ENCODE measurements at regions not wholly inside any gene's neighbourhood (a gene's known extent, or its start where the extent isn't known, plus 50 kb on each side); places are given as distances from the start of the nearest gene placed in this dataset.

DNA sequence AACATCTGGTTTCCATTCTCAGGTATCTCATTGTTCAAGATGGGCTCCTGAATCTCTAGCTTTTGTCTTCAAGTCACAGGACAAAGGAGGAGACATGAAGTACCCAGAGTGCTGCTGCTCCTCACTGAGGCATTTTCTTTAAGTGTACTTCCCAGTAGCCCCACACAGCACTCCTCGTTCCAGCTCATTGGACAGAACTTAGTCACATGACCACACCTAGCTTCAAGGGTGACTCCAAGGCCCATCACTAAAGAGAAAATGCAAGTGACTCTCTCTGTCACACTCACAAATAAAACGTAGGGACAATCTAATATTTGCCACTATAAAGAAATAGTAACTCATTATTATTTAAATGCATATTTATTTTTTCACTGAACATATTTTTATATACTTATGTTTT lies 58.3 kb upstream of the NEUROD6 start:
- intact Hi-C loops (cut with DNase I), result no loop called here
- no peak for DNase-seq (ENCODE audit: extremely low spot score in 2 of 2)

DNA sequence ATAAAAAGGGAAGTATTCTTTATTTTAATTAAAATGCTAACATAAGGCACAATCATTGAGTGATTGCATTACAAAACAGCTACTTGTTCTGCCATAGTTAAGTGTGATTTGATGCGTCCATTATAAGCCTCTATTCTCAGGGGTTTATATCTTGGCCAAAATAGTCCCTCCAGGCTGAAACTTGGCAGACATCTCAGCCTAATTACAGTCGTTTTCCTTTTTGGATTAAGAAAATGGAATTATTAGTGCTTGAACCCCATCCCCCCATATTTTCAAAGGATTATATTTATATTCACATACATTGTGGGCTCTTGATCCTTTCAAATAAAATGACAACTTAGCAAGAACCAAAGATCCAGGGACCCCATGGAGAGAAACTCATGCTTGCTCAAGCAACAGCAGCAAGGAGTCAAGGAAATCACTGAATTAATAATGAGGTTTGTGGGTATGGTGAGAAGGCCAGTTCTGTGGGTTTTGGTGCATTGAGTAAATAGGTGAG lies 66.7 kb upstream of the NEUROD6 start:
- H3K27ac ChIP-seq, result no peak overlapping the region
- no peak for DNase-seq (ENCODE audit: extremely low spot score in 2 of 2)
- intact Hi-C loops (cut with DNase I), result no loop called here
- TF ChIP-seq POLR2A (IDR thresholded peaks at IDR 0.05) (no peak), POLR2AphosphoS5 (IDR thresholded peaks at IDR 0.05; ENCODE audit: insufficient read depth in 1 of 2, low read depth in 1 of 2) (no peak)
- TF ChIP-seq, protein P1, sequence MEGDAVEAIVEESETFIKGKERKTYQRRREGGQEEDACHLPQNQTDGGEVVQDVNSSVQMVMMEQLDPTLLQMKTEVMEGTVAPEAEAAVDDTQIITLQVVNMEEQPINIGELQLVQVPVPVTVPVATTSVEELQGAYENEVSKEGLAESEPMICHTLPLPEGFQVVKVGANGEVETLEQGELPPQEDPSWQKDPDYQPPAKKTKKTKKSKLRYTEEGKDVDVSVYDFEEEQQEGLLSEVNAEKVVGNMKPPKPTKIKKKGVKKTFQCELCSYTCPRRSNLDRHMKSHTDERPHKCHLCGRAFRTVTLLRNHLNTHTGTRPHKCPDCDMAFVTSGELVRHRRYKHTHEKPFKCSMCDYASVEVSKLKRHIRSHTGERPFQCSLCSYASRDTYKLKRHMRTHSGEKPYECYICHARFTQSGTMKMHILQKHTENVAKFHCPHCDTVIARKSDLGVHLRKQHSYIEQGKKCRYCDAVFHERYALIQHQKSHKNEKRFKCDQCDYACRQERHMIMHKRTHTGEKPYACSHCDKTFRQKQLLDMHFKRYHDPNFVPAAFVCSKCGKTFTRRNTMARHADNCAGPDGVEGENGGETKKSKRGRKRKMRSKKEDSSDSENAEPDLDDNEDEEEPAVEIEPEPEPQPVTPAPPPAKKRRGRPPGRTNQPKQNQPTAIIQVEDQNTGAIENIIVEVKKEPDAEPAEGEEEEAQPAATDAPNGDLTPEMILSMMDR (IDR thresholded peaks at IDR 0.05), result no peak
- no peaks in the 10 kb centered on the region for H3K36me3 ChIP-seq
- no peaks in the 10 kb centered on the region for H3K27me3 ChIP-seq
- H3K9me3 ChIP-seq, result no peaks in the 10 kb centered on the region
- H3K4me3 ChIP-seq, result no peak overlapping the region
- no peaks in the 10 kb centered on the region for H3K4me1 ChIP-seq

More for the DNA sequence above, 58.3 kb upstream of the NEUROD6 start:
- Histone ChIP-seq H3K4me3 (no peak overlapping the region), H3K27ac (no peak overlapping the region), H3K9me3 (no peaks in the 10 kb centered on the region), H3K4me1 (no peaks in the 10 kb centered on the region), H3K27me3 (no peaks in the 10 kb centered on the region), H3K36me3 (no peaks in the 10 kb centered on the region)
- TF ChIP-seq, protein P1 (IDR thresholded peaks at IDR 0.05), result no peak
- no peak for TF ChIP-seq POLR2A (IDR thresholded peaks at IDR 0.05)
- TF ChIP-seq POLR2AphosphoS5 (IDR thresholded peaks at IDR 0.05; ENCODE audit: insufficient read depth in 1 of 2, low read depth in 1 of 2), result no peak

DNA sequence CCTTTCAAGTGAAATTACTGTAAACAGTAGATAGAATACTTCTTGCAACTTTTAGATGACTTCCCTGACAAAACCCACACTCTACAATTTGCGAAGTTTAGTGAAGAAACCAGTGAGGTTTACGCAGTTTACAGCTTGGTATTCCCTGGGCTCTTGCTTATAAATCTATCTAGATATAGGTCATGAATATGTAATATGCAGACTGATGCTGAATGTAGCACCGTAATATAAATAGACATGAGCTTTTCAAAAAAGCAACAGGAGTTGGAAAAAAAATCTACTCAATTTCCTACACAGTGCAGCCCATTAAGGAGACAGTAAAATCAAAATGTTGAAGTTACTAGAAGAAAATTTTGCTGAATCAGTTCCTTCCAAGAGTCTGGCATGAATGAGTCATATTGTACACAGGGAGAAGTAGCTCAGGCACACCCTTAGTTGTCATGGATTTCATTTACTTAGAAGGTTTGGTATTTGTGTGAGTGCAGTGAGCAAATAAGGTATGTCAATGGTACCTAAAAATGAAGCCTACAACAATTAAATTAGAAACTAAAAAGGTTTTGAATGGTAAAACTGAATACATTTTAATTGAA lies 67.7 kb upstream of the NEUROD6 start:
- no peak for DNase-seq (ENCODE audit: extremely low spot score in 2 of 2)
- intact Hi-C loops (cut with DNase I), result no loop called here

DNA sequence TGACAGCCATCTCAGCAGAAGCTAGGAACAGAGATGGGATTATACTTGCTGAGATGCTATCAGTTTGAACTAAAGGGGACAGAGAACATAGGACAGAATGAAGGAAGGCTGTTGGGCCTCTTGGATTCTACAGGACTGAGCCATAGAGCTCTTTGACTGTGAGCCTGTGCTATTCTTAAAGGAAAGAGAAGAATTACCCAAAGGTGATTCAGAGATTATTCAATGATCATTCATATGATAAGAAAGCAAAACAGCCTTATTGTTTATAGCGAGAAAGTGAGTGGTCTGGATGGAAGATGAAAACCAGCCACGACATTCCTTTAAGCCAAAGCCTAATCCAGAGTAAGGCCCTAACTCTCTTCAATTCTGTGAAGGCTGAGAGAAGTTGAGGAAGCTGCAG lies 69.7 kb upstream of the NEUROD6 start:
- Histone ChIP-seq H3K36me3 (no peaks in the 10 kb centered on the region), H3K9me3 (no peaks in the 10 kb centered on the region), H3K4me1 (no peaks in the 10 kb centered on the region), H3K27me3 (no peaks in the 10 kb centered on the region), H3K4me3 (no peak overlapping the region), H3K27ac (no peak overlapping the region)
- no peak for DNase-seq (ENCODE audit: extremely low spot score in 2 of 2)
- TF ChIP-seq, protein P1 (IDR thresholded peaks at IDR 0.05), result no peak
- TF ChIP-seq POLR2A (IDR thresholded peaks at IDR 0.05) (no peak), POLR2AphosphoS5 (IDR thresholded peaks at IDR 0.05; ENCODE audit: insufficient read depth in 1 of 2, low read depth in 1 of 2) (no peak)
- intact Hi-C loops (cut with DNase I), result no loop called here

More for the DNA sequence above, 67.7 kb upstream of the NEUROD6 start:
- Histone ChIP-seq H3K27ac (no peak overlapping the region), H3K36me3 (no peaks in the 10 kb centered on the region), H3K4me3 (no peak overlapping the region), H3K27me3 (no peaks in the 10 kb centered on the region), H3K4me1 (no peaks in the 10 kb centered on the region), H3K9me3 (no peaks in the 10 kb centered on the region)
- TF ChIP-seq POLR2A (IDR thresholded peaks at IDR 0.05) (no peak), POLR2AphosphoS5 (IDR thresholded peaks at IDR 0.05; ENCODE audit: insufficient read depth in 1 of 2, low read depth in 1 of 2) (peak in 1 of 2 donors; percentile 53)
- TF ChIP-seq, protein P1 (IDR thresholded peaks at IDR 0.05), result no peak

DNA sequence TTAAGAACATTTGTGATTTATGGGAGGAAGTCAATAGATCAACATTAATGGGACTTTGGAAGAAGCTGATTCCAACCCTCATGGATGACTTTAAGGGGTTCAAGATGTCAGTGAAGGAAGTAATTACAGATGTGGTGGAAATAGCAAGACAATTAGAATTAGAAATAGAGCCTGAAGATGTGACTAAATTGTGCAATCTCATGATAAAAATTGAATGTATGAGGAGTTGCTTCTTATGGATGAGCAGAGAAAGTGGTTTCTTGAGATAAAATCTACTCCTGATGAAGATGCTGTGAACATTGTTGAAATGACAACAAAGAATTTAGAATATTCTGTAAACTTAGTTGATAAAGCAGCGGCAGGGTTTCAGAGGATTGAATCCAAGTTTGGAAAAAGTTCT lies 70.9 kb upstream of the NEUROD6 start:
- no peaks in the 10 kb centered on the region for H3K4me1 ChIP-seq
- TF ChIP-seq POLR2AphosphoS5 (IDR thresholded peaks at IDR 0.05; ENCODE audit: insufficient read depth in 1 of 2, low read depth in 1 of 2), result no peak
- TF ChIP-seq POLR2A (IDR thresholded peaks at IDR 0.05), result no peak
- TF ChIP-seq, protein P1 (IDR thresholded peaks at IDR 0.05), result no peak
- no peaks in the 10 kb centered on the region for H3K27me3 ChIP-seq
- DNase-seq (ENCODE audit: extremely low spot score in 2 of 2), result no peak
- H3K36me3 ChIP-seq, result no peaks in the 10 kb centered on the region
- H3K4me3 ChIP-seq, result no peak overlapping the region
- intact Hi-C loops (cut with DNase I), result no loop called here
- no peak overlapping the region for H3K27ac ChIP-seq
- H3K9me3 ChIP-seq, result no peaks in the 10 kb centered on the region

Measured in vagina (tissue), 2 donors.